PFSK-1 (cell line): ENCODE measurements at regions not wholly inside any gene's neighbourhood (a gene's known extent, or its start where the extent isn't known, plus 50 kb on each side); places are given as distances from the start of the nearest gene placed in this dataset.

Source experiments
- FOXP2 ChIP-seq: optimal IDR thresholded peaks from 2 replicates; pipeline ENCODE3; 2011; ENCODE audit warnings: borderline replicate concordance, control low read depth, inconsistent platforms; ENCODE audit not compliant: insufficient read depth; ENCODE audit errors: extremely low read length, extremely low read depth
- SIN3A ChIP-seq: IDR thresholded peaks from 2 replicates; pipeline ENCODE4 v1.6.1; 2012; ENCODE audit warnings: mild to moderate bottlenecking, low read length, moderate library complexity, borderline replicate concordance; ENCODE audit not compliant: insufficient read depth
- TF ChIP-seq, protein P1 (sequence below), 2 experiments: IDR thresholded peaks; 2 replicates each; pipeline versions ENCODE4 v1.6.1 to v1.8.0; 2011 to 2012; ENCODE audit warnings: low read depth in 2 of 2, low read length in 2 of 2, control low read depth in 1 of 2, inconsistent platforms in 1 of 2, mild to moderate bottlenecking in 1 of 2, moderate library complexity in 1 of 2; ENCODE audit not compliant: insufficient read depth in 1 of 2

- TF ChIP-seq, protein P1, sequence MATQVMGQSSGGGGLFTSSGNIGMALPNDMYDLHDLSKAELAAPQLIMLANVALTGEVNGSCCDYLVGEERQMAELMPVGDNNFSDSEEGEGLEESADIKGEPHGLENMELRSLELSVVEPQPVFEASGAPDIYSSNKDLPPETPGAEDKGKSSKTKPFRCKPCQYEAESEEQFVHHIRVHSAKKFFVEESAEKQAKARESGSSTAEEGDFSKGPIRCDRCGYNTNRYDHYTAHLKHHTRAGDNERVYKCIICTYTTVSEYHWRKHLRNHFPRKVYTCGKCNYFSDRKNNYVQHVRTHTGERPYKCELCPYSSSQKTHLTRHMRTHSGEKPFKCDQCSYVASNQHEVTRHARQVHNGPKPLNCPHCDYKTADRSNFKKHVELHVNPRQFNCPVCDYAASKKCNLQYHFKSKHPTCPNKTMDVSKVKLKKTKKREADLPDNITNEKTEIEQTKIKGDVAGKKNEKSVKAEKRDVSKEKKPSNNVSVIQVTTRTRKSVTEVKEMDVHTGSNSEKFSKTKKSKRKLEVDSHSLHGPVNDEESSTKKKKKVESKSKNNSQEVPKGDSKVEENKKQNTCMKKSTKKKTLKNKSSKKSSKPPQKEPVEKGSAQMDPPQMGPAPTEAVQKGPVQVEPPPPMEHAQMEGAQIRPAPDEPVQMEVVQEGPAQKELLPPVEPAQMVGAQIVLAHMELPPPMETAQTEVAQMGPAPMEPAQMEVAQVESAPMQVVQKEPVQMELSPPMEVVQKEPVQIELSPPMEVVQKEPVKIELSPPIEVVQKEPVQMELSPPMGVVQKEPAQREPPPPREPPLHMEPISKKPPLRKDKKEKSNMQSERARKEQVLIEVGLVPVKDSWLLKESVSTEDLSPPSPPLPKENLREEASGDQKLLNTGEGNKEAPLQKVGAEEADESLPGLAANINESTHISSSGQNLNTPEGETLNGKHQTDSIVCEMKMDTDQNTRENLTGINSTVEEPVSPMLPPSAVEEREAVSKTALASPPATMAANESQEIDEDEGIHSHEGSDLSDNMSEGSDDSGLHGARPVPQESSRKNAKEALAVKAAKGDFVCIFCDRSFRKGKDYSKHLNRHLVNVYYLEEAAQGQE (IDR thresholded peaks at IDR 0.05; ENCODE audit: insufficient read depth in 1 of 2, low read depth in 2 of 2, low read length in 2 of 2): no peak
- TF ChIP-seq FOXP2 (no peak), SIN3A (no peak)
Observed at GRCh38 chr9:115171921-115172388, 54.0 kb upstream of the TNC start.
